Fibroblast of villous mesenchyme (primary cell): ENCODE measurements at regions not wholly inside any gene's neighbourhood (a gene's known extent, or its start where the extent isn't known, plus 50 kb on each side); places are given as distances from the start of the nearest gene placed in this dataset.

Experiments used
- DNase-seq: peaks from one replicate; pipeline ENCODE4 v3.0.0-alpha.2; 2010; ENCODE audit warnings: low read depth
- H3K4me3 ChIP-seq: 2 replicates; pipeline ENCODE4 v1.5.1; 2011; ENCODE audit warnings: low read depth, mild to moderate bottlenecking, low read length
- TF ChIP-seq, protein P1 (sequence below): IDR thresholded peaks from 2 replicates; pipeline ENCODE4 v1.5.1; 2012; ENCODE audit warnings: low read depth, mild to moderate bottlenecking, low read length; ENCODE audit not compliant: insufficient read depth

DNA sequence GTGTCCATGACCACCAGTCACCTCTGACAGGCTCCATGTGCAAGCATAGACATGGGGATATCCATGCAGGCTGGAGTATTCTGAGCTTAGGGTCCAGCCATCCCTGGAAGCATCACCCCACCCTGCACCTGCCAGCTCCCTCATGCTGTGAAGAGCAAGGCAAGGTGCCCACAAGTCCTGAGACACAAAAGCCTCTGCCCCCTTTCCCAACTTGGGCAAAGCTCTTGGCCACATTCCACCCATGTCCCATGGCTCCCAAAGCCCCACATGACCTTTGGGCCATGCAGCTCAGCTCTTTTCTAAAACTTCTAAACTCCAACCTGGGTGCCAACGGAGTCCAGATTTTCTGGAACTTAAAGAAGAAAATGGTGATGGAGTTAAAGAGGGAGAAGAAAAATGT lies 99.8 kb upstream of the SH3BP4 start:
- TF ChIP-seq, protein P1, sequence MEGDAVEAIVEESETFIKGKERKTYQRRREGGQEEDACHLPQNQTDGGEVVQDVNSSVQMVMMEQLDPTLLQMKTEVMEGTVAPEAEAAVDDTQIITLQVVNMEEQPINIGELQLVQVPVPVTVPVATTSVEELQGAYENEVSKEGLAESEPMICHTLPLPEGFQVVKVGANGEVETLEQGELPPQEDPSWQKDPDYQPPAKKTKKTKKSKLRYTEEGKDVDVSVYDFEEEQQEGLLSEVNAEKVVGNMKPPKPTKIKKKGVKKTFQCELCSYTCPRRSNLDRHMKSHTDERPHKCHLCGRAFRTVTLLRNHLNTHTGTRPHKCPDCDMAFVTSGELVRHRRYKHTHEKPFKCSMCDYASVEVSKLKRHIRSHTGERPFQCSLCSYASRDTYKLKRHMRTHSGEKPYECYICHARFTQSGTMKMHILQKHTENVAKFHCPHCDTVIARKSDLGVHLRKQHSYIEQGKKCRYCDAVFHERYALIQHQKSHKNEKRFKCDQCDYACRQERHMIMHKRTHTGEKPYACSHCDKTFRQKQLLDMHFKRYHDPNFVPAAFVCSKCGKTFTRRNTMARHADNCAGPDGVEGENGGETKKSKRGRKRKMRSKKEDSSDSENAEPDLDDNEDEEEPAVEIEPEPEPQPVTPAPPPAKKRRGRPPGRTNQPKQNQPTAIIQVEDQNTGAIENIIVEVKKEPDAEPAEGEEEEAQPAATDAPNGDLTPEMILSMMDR: no peak
- DNase-seq: no peak
- H3K4me3 ChIP-seq: no peak overlapping the region

DNA sequence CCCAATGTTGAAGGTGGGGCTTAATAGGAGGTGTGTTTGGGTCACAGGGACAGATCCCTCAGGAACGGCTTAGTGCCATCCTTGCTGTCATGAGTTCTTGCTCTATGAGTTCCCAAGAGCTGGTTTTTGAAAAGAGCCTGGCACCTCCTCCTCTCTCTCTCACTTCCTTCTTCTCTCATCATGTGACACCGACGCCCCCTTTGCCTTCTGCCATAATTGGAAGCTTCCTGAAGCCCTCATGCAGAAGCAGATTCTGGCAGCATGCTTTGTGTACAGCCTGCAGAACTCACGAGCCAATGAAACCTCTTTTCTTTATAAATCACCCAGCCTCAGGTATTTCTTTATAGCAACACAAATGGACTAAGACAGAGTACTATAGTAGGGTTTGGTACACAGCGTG lies 100.4 kb upstream of the SH3BP4 start:
- no peak overlapping the region for H3K4me3 ChIP-seq
- DNase-seq: no peak
- TF ChIP-seq, protein P1: no peak

DNA sequence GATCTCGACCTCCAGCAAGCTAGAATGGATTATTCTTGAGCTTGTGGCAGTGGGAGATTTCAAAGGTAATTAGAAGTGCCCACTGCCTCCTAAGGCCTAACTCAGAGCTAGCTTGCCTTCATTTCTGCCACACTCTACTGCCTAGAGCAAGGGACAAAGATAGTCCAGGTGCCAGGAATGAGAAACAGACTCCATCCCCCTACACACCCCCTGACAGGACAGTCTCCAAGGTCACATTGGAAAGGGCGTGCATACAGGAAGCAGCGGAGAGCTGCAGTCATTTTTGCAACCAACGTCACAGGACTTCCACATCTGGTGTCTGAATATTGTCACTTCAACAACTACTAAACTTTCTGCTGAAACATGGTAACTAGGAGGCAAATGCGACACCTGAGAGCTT lies 101.0 kb upstream of the SH3BP4 start:
- no peak overlapping the region for H3K4me3 ChIP-seq
- TF ChIP-seq, protein P1: no peak
- DNase-seq: no peak

DNA sequence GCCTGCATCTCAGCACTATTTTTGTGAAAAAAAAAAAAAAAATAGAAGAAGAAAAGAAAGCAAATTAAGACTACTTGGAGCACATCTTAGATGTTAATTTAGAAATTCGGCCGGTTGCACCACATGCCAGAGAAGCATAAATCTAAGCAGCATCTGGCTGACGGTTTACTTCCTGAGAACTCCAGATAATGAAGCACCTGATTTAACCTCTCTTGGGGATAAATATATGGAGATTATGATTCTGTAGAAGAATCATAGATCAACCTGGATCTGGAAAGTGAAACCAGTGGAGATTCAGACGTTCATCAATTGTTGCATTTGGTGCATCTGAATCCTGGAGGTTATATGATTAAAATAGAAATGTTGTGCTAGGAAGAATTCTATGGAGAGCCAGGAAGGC lies 102.1 kb upstream of the SH3BP4 start:
- no peak for DNase-seq
- H3K4me3 ChIP-seq: no peak overlapping the region
- TF ChIP-seq, protein P1: no peak

DNA sequence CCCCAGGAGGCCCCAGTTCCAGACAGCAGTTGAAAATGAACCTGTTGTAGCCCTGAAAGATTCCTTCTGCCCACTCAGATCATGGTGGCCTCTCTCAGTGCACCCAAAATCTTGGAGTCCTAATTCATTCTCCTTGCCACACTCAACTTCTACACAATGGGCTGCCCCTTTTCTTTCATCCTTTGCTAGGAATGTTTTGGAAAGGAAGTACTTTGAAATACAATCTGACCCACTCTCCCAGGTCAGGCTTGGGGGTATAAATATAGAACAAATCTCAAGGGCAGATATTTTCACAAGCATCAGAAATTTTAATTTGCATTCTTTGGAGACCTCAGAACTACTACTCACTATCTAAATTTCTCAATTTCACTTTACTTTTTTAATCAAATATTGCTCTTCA lies 103.2 kb upstream of the SH3BP4 start:
- H3K4me3 ChIP-seq: no peak overlapping the region
- DNase-seq: no peak
- TF ChIP-seq, protein P1: no peak

DNA sequence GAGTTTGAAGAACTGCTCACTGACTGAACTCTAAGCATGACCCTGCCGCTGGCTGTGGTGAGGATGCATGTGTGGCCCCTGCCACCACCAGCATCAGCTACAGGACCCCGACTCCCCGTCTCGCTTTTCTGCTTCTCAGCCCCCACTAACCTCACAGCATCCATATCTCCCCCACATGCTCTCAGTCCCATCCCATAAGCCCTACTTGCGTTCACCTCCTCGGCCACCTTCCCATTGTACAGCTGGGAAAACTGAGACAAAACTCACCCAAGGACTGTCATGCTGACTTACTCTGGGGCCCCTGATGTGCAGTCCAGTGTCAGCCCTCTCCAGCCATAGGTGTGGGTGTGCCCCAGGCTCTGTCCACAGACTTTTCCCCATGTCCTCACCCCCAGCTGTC lies 104.2 kb upstream of the SH3BP4 start:
- TF ChIP-seq, protein P1: no peak
- DNase-seq: no peak
- no peak overlapping the region for H3K4me3 ChIP-seq

DNA sequence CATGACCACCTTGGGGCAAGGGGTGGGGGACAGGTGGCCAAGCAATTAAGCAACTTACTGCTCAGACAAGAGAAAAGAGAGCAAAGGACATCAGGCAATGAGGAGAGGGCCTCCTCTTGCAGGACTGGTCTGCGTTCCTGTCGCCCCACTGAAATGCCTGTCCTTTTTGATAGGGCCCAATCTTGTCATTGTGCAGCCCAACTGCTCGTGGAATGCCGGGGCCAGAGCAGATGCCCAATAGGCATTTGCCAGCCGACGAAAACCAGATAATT lies 104.5 kb upstream of the SH3BP4 start:
- no peak for DNase-seq
- TF ChIP-seq, protein P1: no peak
- no peak overlapping the region for H3K4me3 ChIP-seq
